ENCODE measurements at regions not wholly inside any gene's neighbourhood (a gene's known extent, or its start where the extent isn't known, plus 50 kb on each side); places are given as distances from the start of the nearest gene placed in this dataset.
"Not testable (repeated sequence)": the region's sequence is repeated elsewhere in the genome, so short reads cannot be mapped to it uniquely, and the experiment has no call there.

- DNase-seq; H3K79me2 ChIP-seq (ENCODE audit: low read length); intact Hi-C loops (cut with micrococcal nuclease); CTCF ChIA-PET; H3K27me3 ChIP-seq (ENCODE audit: low read length); H3K4me2 ChIP-seq (ENCODE audit: low read length); H3K27ac ChIP-seq (ENCODE audit: low read length); H3K9me2 ChIP-seq (replicated peaks; ENCODE audit: low read length); H3K36me3 ChIP-seq (ENCODE audit: low read depth, low read length); H3K4me1 ChIP-seq (ENCODE audit: insufficient read depth, low read length); H3K4me3 ChIP-seq (ENCODE audit: low read length); H4K20me1 ChIP-seq (ENCODE audit: low read length); H3K9ac ChIP-seq (ENCODE audit: low read length); ATAC-seq; POLR2A ChIA-PET (ENCODE audit: unreplicated experiment); BruUV-seq (replicated peaks); H3K9me3 ChIP-seq (ENCODE audit: low read length); H2AFZ ChIP-seq (ENCODE audit: low read length); H3F3A ChIP-seq (ENCODE audit: low read length, unreplicated experiment): not testable (repeated sequence)
These were observed 111.5 kb upstream of the MDM1 start for GRCh38 chr12:68443695-68444094.

GRCh38 chr12:68445824-68446223 lies 113.7 kb upstream of the MDM1 start:
- no peak for ATAC-seq
- no peaks in the 10 kb centered on the region for H4K20me1 ChIP-seq (ENCODE audit: low read length)
- H3F3A ChIP-seq (ENCODE audit: low read length, unreplicated experiment): no peaks in the 10 kb centered on the region
- POLR2A ChIA-PET (ENCODE audit: unreplicated experiment): no interaction called here
- H3K79me2 ChIP-seq (ENCODE audit: low read length): no peaks in the 10 kb centered on the region
- no TSS peak for BruUV-seq (replicated peaks)
- intact Hi-C loops (cut with micrococcal nuclease): no loop called here
- H3K4me2 ChIP-seq (ENCODE audit: low read length): no peak overlapping the region
- no peaks in the 10 kb centered on the region for H3K4me1 ChIP-seq (ENCODE audit: insufficient read depth, low read length)
- H3K9ac ChIP-seq (ENCODE audit: low read length): no peak overlapping the region
- H3K36me3 ChIP-seq (ENCODE audit: low read depth, low read length): no peaks in the 10 kb centered on the region
- H2AFZ ChIP-seq (ENCODE audit: low read length): no peak overlapping the region
- DNase-seq: no peak
- CTCF ChIA-PET: no interaction called here
- no peaks in the 10 kb centered on the region; the same call in 1 of the 2 replicates for H3K9me3 ChIP-seq (ENCODE audit: low read length)
- no peaks in the 10 kb centered on the region for H3K9me2 ChIP-seq (replicated peaks; ENCODE audit: low read length)
- no peak for TF ChIP-seq CTCF (conservative IDR thresholded peaks at IDR 0.05; ENCODE audit: low read depth, low read length)
- TF ChIP-seq EZH2 (IDR thresholded peaks at IDR 0.05; ENCODE audit: low read length, unreplicated experiment): no peak
- no peak for TF ChIP-seq EZH2phosphoT487 (IDR thresholded peaks at IDR 0.05; ENCODE audit: borderline replicate concordance, low read length)
- H3K27me3 ChIP-seq (ENCODE audit: low read length): no peaks in the 10 kb centered on the region
- H3K27ac ChIP-seq (ENCODE audit: low read length): no peak overlapping the region
- no peak overlapping the region for H3K4me3 ChIP-seq (ENCODE audit: low read length)

GRCh38 chr12:68446384-68446783 lies 114.2 kb upstream of the MDM1 start:
- H3K36me3 ChIP-seq (ENCODE audit: low read depth, low read length): no peaks in the 10 kb centered on the region
- no peaks in the 10 kb centered on the region for H4K20me1 ChIP-seq (ENCODE audit: low read length)
- no peaks in the 10 kb centered on the region for H3K27me3 ChIP-seq (ENCODE audit: low read length)
- intact Hi-C loops (cut with micrococcal nuclease): no loop called here
- no peak for ATAC-seq
- TF ChIP-seq EZH2 (IDR thresholded peaks at IDR 0.05; ENCODE audit: low read length, unreplicated experiment) (no peak), CTCF (conservative IDR thresholded peaks at IDR 0.05; ENCODE audit: low read depth, low read length) (no peak), EZH2phosphoT487 (IDR thresholded peaks at IDR 0.05; ENCODE audit: borderline replicate concordance, low read length) (no peak)
- no peak overlapping the region for H3K4me2 ChIP-seq (ENCODE audit: low read length)
- no peak overlapping the region for H2AFZ ChIP-seq (ENCODE audit: low read length)
- no peaks in the 10 kb centered on the region for H3F3A ChIP-seq (ENCODE audit: low read length, unreplicated experiment)
- no peak overlapping the region for H3K27ac ChIP-seq (ENCODE audit: low read length)
- H3K9me3 ChIP-seq (ENCODE audit: low read length): no peaks in the 10 kb centered on the region; the same call in 1 of the 2 replicates
- H3K9ac ChIP-seq (ENCODE audit: low read length): no peak overlapping the region
- CTCF ChIA-PET: no interaction called here
- no TSS peak for BruUV-seq (replicated peaks)
- H3K9me2 ChIP-seq (replicated peaks; ENCODE audit: low read length): no peaks in the 10 kb centered on the region
- DNase-seq: no peak
- no peak overlapping the region for H3K4me3 ChIP-seq (ENCODE audit: low read length)
- no peaks in the 10 kb centered on the region for H3K79me2 ChIP-seq (ENCODE audit: low read length)
- 0 out of 2 replicates have a peak, but pooled peaks cover 5% of the 10 kb centered on the region for H3K4me1 ChIP-seq (ENCODE audit: insufficient read depth, low read length)
- POLR2A ChIA-PET (ENCODE audit: unreplicated experiment): no interaction called here
